ACC112 (cell line): ENCODE measurements at regions not wholly inside any gene's neighbourhood (a gene's known extent, or its start where the extent isn't known, plus 50 kb on each side); places are given as distances from the start of the nearest gene placed in this dataset.

ENCODE experiments used
- H2AFZ ChIP-seq: fragments of 200-600 bp; sonication (generic); one replicate; pipeline ENCODE4 v1.6.0; 2017; ENCODE audit warnings: antibody characterized with exemption, low read length; ENCODE audit not compliant: unreplicated experiment
- H3K27ac ChIP-seq: fragments of 200-600 bp; sonication (generic); 2 replicates; pipeline ENCODE4 v1.5.1; 2014; ENCODE audit warnings: low read depth, mild to moderate bottlenecking, antibody characterized with exemption, low read length, moderate library complexity
- H3K27me3 ChIP-seq: fragments of 200-600 bp; sonication (generic); 2 replicates; pipeline ENCODE4 v1.6.1; 2014; ENCODE audit warnings: mild to moderate bottlenecking, antibody characterized with exemption, low read length, moderate library complexity, mixed read lengths; ENCODE audit not compliant: insufficient read depth
- H3K36me3 ChIP-seq: fragments of 200-600 bp; sonication (generic); 2 replicates; pipeline ENCODE4 v1.6.1; 2016; ENCODE audit warnings: mild to moderate bottlenecking, antibody characterized with exemption, low read length, moderate library complexity, mixed read lengths; ENCODE audit not compliant: insufficient read depth
- H3K4me1 ChIP-seq: fragments of 200-600 bp; sonication (generic); one replicate; pipeline ENCODE4 v1.6.1; 2016; ENCODE audit warnings: low read length, mixed read lengths; ENCODE audit not compliant: insufficient read depth, unreplicated experiment, control insufficient read depth
- H3K4me3 ChIP-seq: fragments of 200-600 bp; sonication (generic); 2 replicates; pipeline ENCODE4 v1.5.1; 2014; ENCODE audit warnings: mild to moderate bottlenecking, low read depth, low read length
- H3K79me2 ChIP-seq: fragments of 200-600 bp; sonication (generic); one replicate; pipeline ENCODE4 v1.6.0; 2016; ENCODE audit warnings: low read length; ENCODE audit not compliant: control insufficient read depth, unreplicated experiment, insufficient read depth

DNA sequence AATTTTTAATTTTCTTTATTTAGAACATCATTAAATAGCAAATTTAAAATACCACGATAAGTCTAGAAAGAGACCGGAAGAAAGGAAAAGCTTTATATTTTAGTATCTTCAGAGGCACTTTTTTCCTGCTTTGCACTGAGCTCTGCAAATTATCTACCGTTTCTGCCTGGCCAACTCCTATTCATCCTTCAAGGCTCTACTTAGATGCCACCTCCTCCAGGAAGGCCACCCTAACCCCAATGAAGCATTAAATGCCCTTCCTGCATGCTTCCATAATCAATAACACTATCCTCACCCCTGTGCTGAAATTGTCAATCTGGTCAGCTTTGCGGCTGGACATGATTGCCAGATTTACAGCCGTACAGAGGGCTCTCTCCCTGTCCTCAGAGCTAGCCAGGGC is 141.8 kb upstream of the CHST15 start:
- H3K4me1 ChIP-seq, result no peaks in the 10 kb centered on the region

GRCh38 chr10:124233546-124234138 is 140.2 kb upstream of the CHST15 start:
- H3K4me3 ChIP-seq, result no peak overlapping the region
- no peak overlapping the region for H3K27ac ChIP-seq
- no peaks in the 10 kb centered on the region for H3K79me2 ChIP-seq
- H3K36me3 ChIP-seq, result no peaks in the 10 kb centered on the region
- no peak overlapping the region for H2AFZ ChIP-seq
- H3K4me1 ChIP-seq, result no peaks in the 10 kb centered on the region
- H3K27me3 ChIP-seq, result no peaks in the 10 kb centered on the region; the same call in 1 of the 2 replicates

More for the DNA sequence above, 141.8 kb upstream of the CHST15 start:
- H3K4me3 ChIP-seq, result no peak overlapping the region
- no peaks in the 10 kb centered on the region; the same call in 1 of the 2 replicates for H3K27me3 ChIP-seq
- no peaks in the 10 kb centered on the region for H3K79me2 ChIP-seq
- no peaks in the 10 kb centered on the region for H3K36me3 ChIP-seq
- no peak overlapping the region for H3K27ac ChIP-seq
- H2AFZ ChIP-seq, result no peak overlapping the region

- H3K79me2 ChIP-seq, result no peaks in the 10 kb centered on the region
- no peak overlapping the region for H3K4me3 ChIP-seq
- H3K27ac ChIP-seq, result no peak overlapping the region
- H3K27me3 ChIP-seq, result no peaks in the 10 kb centered on the region; the same call in 1 of the 2 replicates
- no peak overlapping the region for H2AFZ ChIP-seq
- H3K36me3 ChIP-seq, result no peaks in the 10 kb centered on the region
- H3K4me1 ChIP-seq, result no peaks in the 10 kb centered on the region
Observed at GRCh38 chr10:124232686-124233545, 139.5 kb upstream of the CHST15 start.

GRCh38 chr10:124231168-124232155 is 138.1 kb upstream of the CHST15 start:
- no peaks in the 10 kb centered on the region; the same call in 1 of the 2 replicates for H3K27me3 ChIP-seq
- no peaks in the 10 kb centered on the region for H3K4me1 ChIP-seq
- no peak overlapping the region for H2AFZ ChIP-seq
- H3K4me3 ChIP-seq, result no peak overlapping the region
- no peaks in the 10 kb centered on the region for H3K79me2 ChIP-seq
- H3K27ac ChIP-seq, result no peak overlapping the region
- H3K36me3 ChIP-seq, result no peaks in the 10 kb centered on the region

DNA sequence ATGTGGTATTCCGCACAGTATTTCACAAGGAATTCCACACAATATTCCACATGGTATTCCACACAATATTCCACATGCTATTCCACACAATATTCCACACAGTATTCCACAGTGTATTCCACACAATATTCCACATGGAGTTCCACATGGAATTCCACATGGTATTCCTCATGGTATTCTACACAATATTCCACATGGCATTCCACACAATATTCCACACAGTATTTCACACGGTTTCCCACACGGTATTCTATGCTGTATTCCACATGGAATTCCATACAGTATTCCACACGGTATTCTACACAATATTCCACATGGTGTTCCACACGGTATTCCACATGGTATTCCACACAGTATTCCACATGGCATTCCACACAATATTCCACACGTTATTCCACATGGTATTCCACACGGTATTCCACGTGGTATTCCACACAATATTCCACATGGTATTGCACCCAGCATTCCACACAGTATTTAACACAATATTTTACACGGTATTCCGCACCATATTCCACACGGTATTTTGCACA is 137.3 kb upstream of the CHST15 start:
- no peak overlapping the region for H2AFZ ChIP-seq
- no peaks in the 10 kb centered on the region; the same call in 1 of the 2 replicates for H3K27me3 ChIP-seq
- H3K4me1 ChIP-seq, result no peaks in the 10 kb centered on the region
- no peaks in the 10 kb centered on the region for H3K79me2 ChIP-seq
- H3K27ac ChIP-seq, result no peak overlapping the region
- no peaks in the 10 kb centered on the region for H3K36me3 ChIP-seq
- no peak overlapping the region for H3K4me3 ChIP-seq

DNA sequence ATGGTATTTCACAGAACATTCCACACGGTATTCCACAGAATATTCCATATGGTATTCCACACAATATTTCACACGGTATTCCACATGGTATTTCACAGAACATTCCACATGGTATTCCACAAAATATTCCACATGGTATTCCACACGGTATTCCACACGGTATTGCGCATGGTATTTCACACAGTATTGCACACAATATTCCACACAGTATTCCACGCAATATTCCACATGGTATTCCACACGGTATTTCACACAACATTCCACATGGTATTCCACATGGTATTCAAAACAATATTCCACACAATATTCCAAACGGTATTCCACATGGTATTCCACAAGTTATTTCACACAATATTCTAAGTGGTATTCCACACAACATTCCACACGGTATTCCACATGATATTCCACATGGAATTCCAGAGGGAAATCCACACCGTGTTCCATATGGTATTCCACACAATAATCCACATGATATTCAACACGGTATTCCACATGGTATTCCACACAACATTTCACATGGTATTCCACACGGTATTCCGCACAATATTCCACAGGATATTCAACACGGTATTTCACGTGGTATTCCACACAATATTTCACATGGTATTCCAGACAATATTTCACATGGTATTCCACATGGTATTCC is 136.7 kb upstream of the CHST15 start:
- Histone ChIP-seq H3K27ac (no peak overlapping the region), H3K4me1 (no peaks in the 10 kb centered on the region), H3K36me3 (no peaks in the 10 kb centered on the region), H3K79me2 (no peaks in the 10 kb centered on the region), H3K27me3 (no peaks in the 10 kb centered on the region; the same call in 1 of the 2 replicates), H3K4me3 (no peak overlapping the region), H2AFZ (no peak overlapping the region)

- no peak overlapping the region for H3K4me3 ChIP-seq
- H2AFZ ChIP-seq, result no peak overlapping the region
- H3K27me3 ChIP-seq, result no peaks in the 10 kb centered on the region; the same call in 1 of the 2 replicates
- no peaks in the 10 kb centered on the region for H3K4me1 ChIP-seq
- H3K36me3 ChIP-seq, result no peaks in the 10 kb centered on the region
- no peaks in the 10 kb centered on the region for H3K79me2 ChIP-seq
- no peak overlapping the region for H3K27ac ChIP-seq
Observed at GRCh38 chr10:124229201-124229988, 136.0 kb upstream of the CHST15 start.

- Histone ChIP-seq H3K27me3 (no peaks in the 10 kb centered on the region; the same call in 1 of the 2 replicates), H3K4me1 (no peaks in the 10 kb centered on the region), H3K27ac (no peak overlapping the region), H2AFZ (no peak overlapping the region), H3K4me3 (no peak overlapping the region), H3K79me2 (no peaks in the 10 kb centered on the region), H3K36me3 (no peaks in the 10 kb centered on the region)
Observed at GRCh38 chr10:124228471-124228870, 135.1 kb upstream of the CHST15 start.

- no peak overlapping the region for H3K27ac ChIP-seq
- no peak overlapping the region for H3K4me3 ChIP-seq
- H3K79me2 ChIP-seq, result no peaks in the 10 kb centered on the region
- no peaks in the 10 kb centered on the region for H3K4me1 ChIP-seq
- H3K27me3 ChIP-seq, result no peaks in the 10 kb centered on the region; the same call in 1 of the 2 replicates
- no peaks in the 10 kb centered on the region for H3K36me3 ChIP-seq
- no peak overlapping the region for H2AFZ ChIP-seq
Observed at GRCh38 chr10:124227988-124228387, 134.6 kb upstream of the CHST15 start.
